ENCODE measurements at regions not wholly inside any gene's neighbourhood (a gene's known extent, or its start where the extent isn't known, plus 50 kb on each side); places are given as distances from the start of the nearest gene placed in this dataset.

GRCh38 chr18:66159451-66159850 is 408.6 kb downstream of the CDH7 start:
- no peaks in the 10 kb centered on the region for H3K4me1 ChIP-seq (ENCODE audit: control insufficient read depth in 1 of 2, insufficient read depth in 2 of 2, low read length in 2 of 2)
- no peaks in the 10 kb centered on the region for H3K9me2 ChIP-seq (ENCODE audit: insufficient read depth)
- intact Hi-C loops (cut with micrococcal nuclease), result no loop called here
- TF ChIP-seq FOSL1 (IDR thresholded peaks at IDR 0.05; ENCODE audit: low read depth), result no peak
- TF ChIP-seq CEBPB (IDR thresholded peaks at IDR 0.05; ENCODE audit: low read depth), result no peak
- no peak for TF ChIP-seq TCF7L2 (IDR thresholded peaks at IDR 0.05; ENCODE audit: borderline replicate concordance, extremely low read depth, insufficient read depth, insufficient read length)
- TF ChIP-seq ZBTB33 (IDR thresholded peaks at IDR 0.05; ENCODE audit: extremely low read depth, insufficient replicate concordance, low read length), result no peak
- no peak for TF ChIP-seq SRF (IDR thresholded peaks at IDR 0.05; ENCODE audit: low read depth)
- TF ChIP-seq SP1 (IDR thresholded peaks at IDR 0.05; ENCODE audit: low read depth), result no peak
- no peak for TF ChIP-seq JUND (IDR thresholded peaks at IDR 0.05)
- no peak for TF ChIP-seq SIN3A (IDR thresholded peaks at IDR 0.05; ENCODE audit: low read depth)
- TF ChIP-seq ATF3 (IDR thresholded peaks at IDR 0.05), result no peak
- no peak for TF ChIP-seq EZH2phosphoT487 (IDR thresholded peaks at IDR 0.05; ENCODE audit: borderline replicate concordance)
- no peak for TF ChIP-seq CBX3 (IDR thresholded peaks at IDR 0.05; ENCODE audit: low read depth)
- TF ChIP-seq RAD21 (IDR thresholded peaks at IDR 0.05; ENCODE audit: low read depth), result no peak
- no peaks in the 10 kb centered on the region for H3K27me3 ChIP-seq (ENCODE audit: insufficient read depth, low read length)
- no peaks in the 10 kb centered on the region for H3K36me3 ChIP-seq (ENCODE audit: control insufficient read depth in 1 of 2, insufficient read depth in 2 of 2, low read length in 2 of 2)
- H3K9me3 ChIP-seq (ENCODE audit: control insufficient read depth in 1 of 2, insufficient read depth in 1 of 2, low read depth in 1 of 2, low read length in 2 of 2), result peaks cover 9 to 10% of the 10 kb centered on the region in 2 experiments; a peak in 3 of 4 replicates
- no peak for ATAC-seq
- no peak overlapping the region for H3K4me3 ChIP-seq (replicated peaks in 1 of 2; ENCODE audit: low read depth in 1 of 2, low read length in 2 of 2)
- no peak for DNase-seq (ENCODE audit: low read depth, low spot score)
- ChIA-PET RAD21 (ENCODE audit: low non-redundant PET in 1 of 2, low total read pairs in 2 of 2, uncharacterized antibody in 2 of 2, unreplicated experiment in 2 of 2) (no interaction called here), CTCF (no interaction called here), POLR2A (no interaction called here)
- no peak overlapping the region for H3K9ac ChIP-seq (ENCODE audit: low read length)
- H2AFZ ChIP-seq (ENCODE audit: low read depth, low read length, poor library complexity, severe bottlenecking), result no peak overlapping the region
- H3K79me2 ChIP-seq (ENCODE audit: insufficient read depth, low read length), result no peaks in the 10 kb centered on the region
- H3K27ac ChIP-seq (ENCODE audit: low read depth, low read length), result no peak overlapping the region
- no TSS peak for BruUV-seq (replicated peaks)
- no peaks in the 10 kb centered on the region for H4K20me1 ChIP-seq (ENCODE audit: insufficient read depth)
- no peak overlapping the region for H3K4me2 ChIP-seq (ENCODE audit: low read length)

All from HCT116 (cell line).